ENCODE measurements at regions not wholly inside any gene's neighbourhood (a gene's known extent, or its start where the extent isn't known, plus 50 kb on each side); places are given as distances from the start of the nearest gene placed in this dataset.

GRCh38 chr14:43418324-43418723 is 1088.8 kb downstream of the FSCB start:
- no peak for TF ChIP-seq CTCF (IDR thresholded peaks at IDR 0.05)
- TF ChIP-seq POLR2A (IDR thresholded peaks at IDR 0.05), result no peak
